Astrocyte of the cerebellum (primary cell): ENCODE measurements at regions not wholly inside any gene's neighbourhood (a gene's known extent, or its start where the extent isn't known, plus 50 kb on each side); places are given as distances from the start of the nearest gene placed in this dataset.

Experiments used
- DNase-seq: peaks from one replicate; pipeline ENCODE4 v3.0.0-alpha.2; 2011; ENCODE audit warnings: low read depth
- H3K4me3 ChIP-seq: 2 replicates; pipeline ENCODE4 v1.5.1; 2011; ENCODE audit warnings: mild to moderate bottlenecking, low read depth, low read length, moderate library complexity
- CTCF ChIP-seq: IDR thresholded peaks from 2 replicates; pipeline ENCODE4 v1.5.1; 2012; ENCODE audit warnings: low read length, low read depth, moderate library complexity, mild to moderate bottlenecking; ENCODE audit errors: missing control alignments
- in situ Hi-C: cut with HindIII; loops from 2 replicates; pipeline ENCODE4 v1.10.0; 2017; ENCODE audit warnings: low sequenced_read_pairs

GRCh38 chr2:226123300-226123699, 676.3 kb downstream of the IRS1 start:
- in situ Hi-C loops: no loop called here
- TF ChIP-seq CTCF: no peak
- no peak overlapping the region for H3K4me3 ChIP-seq
- DNase-seq: no peak

GRCh38 chr2:226122041-226122440, 677.6 kb downstream of the IRS1 start:
- DNase-seq: no peak
- in situ Hi-C loops: no loop called here
- no peak overlapping the region for H3K4me3 ChIP-seq
- no peak for TF ChIP-seq CTCF

DNA sequence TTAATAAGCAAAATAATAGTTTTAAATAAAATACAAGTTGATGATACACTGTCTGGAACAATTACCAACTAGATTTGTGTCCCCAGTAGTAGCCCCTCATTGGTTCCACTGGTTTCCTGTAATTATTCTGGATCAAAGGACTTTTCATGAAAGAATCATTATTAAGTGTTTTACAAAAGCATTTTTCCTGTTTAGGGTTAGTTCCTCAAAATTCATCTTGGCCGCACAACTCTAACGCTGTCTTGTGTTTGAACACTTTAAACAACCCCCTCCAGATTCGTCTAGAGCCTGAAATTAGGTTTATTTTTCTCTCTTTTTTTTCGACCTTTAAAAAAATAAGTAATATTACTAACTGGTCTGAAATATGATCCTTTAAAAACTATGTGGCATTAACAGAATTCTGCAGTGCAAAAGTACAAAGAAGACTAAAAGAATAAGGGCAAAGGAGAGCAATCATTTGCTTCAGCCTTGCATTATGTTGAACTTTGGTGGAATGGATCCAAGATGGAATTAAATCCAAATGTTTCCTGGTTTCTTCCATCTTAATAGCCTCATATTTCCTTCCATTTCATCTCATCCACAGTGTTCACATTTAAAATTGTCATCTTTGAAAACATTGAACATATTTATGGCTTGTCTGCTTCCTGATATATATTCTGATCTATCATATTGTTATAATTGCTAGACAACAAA, 678.4 kb downstream of the IRS1 start:
- in situ Hi-C loops: no loop called here
- H3K4me3 ChIP-seq: no peak overlapping the region
- TF ChIP-seq CTCF: no peak
- DNase-seq: no peak

DNA sequence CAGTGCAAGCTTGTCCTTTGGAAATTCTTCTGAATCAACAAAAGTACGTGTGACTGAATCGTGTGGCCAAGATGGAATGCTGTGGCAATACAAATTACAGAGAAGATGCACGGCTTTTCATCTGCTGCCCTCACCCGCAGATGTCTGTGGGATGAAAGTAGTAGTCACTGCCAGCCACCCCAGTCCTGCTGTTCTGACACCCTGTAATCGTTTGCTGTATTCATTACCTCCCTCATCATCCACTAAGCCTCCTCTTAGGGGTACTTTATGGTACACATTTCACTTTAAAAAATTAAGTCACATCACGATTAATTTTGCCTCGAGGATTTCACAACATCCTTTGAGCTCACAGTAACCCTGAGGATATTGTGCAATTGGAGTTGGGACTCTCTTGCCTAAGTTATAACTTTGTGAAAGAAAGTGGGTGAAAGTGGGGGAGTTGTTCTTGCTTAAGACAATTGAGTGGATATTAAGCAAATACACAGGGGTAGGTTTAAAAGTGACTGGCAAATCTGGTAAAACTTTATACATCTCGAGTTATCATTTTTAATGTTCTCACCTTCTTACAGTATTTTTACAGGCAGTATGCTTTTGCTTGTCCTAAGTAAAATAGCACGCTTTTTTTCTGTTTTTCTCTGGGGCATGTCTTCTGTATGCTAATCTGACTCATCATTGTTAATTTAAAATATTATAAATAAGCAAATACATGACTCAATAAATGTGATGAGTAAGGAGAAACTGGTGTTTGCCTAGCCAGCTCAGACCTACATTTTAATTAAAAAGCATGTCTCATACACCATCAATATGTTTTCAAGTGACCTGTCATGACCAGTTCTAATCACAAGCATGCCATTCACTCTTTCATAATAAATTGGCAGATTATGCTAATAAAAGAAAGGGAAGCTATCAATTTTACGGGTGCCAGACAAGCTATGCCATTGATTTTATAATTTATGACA, 680.9 kb downstream of the IRS1 start:
- in situ Hi-C loops: no loop called here
- no peak for TF ChIP-seq CTCF
- H3K4me3 ChIP-seq: no peak overlapping the region
- DNase-seq: peak; percentile 82

DNA sequence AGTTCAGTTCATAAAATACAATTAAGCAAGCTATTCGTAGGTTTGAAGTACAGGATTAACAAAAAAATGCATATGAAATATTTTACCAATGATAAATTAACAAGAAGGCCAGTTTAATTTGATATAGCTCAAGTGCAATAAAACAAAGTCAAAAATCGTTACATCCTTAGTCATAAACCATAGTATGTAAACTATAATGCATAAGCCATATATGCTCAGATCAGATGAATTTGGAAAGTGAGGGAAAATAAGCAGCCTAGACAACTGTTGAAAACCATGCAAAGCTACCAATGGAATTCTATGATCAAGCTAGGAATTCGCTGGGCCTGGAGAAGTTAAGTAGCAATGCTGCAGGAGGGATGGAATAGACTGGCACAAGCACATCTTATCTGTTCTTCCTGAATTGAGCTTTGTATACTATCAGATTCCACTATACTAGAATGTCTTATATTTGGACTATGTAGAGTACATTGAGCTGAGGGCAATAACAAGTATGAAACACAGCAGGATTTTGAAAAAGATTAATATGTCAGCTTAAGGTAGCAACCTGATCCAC, 682.0 kb downstream of the IRS1 start:
- DNase-seq: no peak
- in situ Hi-C loops: no loop called here
- no peak for TF ChIP-seq CTCF
- no peak overlapping the region for H3K4me3 ChIP-seq

GRCh38 chr2:226116346-226116745, 683.3 kb downstream of the IRS1 start:
- in situ Hi-C loops: no loop called here
- TF ChIP-seq CTCF: no peak
- no peak for DNase-seq

More at GRCh38 chr2:226116346-226116745, 683.3 kb downstream of the IRS1 start:
- H3K4me3 ChIP-seq: no peak overlapping the region
